ENCODE measurements at regions not wholly inside any gene's neighbourhood (a gene's known extent, or its start where the extent isn't known, plus 50 kb on each side); places are given as distances from the start of the nearest gene placed in this dataset.
"Not testable (repeated sequence)": the region's sequence is repeated elsewhere in the genome, so short reads cannot be mapped to it uniquely, and the experiment has no call there.

DNA sequence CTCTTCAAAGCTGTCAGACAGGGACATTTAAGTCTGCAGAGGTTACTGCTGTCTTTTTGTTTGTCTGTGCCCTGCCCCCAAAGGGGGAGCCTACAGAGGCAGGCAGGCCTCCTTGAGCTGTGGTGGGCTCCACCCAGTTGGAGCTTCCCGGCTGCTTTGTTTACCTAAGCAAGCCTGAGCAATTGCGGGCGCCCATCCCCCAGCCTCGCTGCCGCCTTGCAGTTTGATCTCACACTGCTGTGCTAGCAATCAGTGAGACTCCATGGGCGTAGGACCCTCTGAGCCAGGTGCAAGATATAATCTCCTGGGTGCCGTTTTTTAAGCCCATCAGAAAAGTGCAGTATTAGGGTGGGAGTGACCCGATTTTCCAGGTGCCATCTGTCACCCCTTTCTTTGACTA is 582.6 kb upstream of the TPK1 start:
- H3K4me3 ChIP-seq; in situ Hi-C loops (cut with MboI; ENCODE audit: low pct_unique_long_range_greater_than_20kb in 2 of 9, low sequenced_read_pairs in 9 of 9, unreplicated experiment in 9 of 9); H3K4me1 ChIP-seq (replicated peaks in 1 of 2); H3K27ac ChIP-seq; ATAC-seq (replicated peaks in 6 of 8): not testable (repeated sequence)
- WGBS, 10 experiments, result 0 to 100% (median 17%) methylated on average over 1 of the region's 8 CpGs; no CpG with 5 or more reads in 7 of the 10 experiments

DNA sequence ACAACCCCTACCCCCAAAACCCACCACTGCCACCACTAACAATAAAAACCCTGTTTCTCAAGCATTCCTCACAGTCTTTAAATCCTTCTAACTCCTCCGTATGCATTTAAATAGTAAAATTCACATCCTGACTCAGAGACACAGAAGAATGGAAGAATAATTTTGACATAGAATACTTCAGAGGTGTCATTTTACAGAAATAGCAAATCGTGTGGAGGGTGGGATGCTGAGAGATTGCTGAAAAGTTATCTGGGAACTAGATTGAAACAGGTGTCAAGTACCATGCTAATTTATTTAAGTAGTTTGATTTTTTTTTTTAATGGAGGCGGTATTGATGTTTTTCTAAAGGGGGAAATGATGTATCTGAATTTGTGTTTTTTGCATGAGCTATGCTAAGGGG is 575.2 kb upstream of the TPK1 start:
- H3K4me3 ChIP-seq, result no peak overlapping the region
- H3K27ac ChIP-seq, result no peak overlapping the region
- no peaks in the 10 kb centered on the region for H3K4me1 ChIP-seq (replicated peaks in 1 of 2)
- ATAC-seq (replicated peaks in 6 of 8), result no peak
- in situ Hi-C loops (cut with MboI; ENCODE audit: low pct_unique_long_range_greater_than_20kb in 2 of 9, low sequenced_read_pairs in 9 of 9, unreplicated experiment in 9 of 9), result no loop called here
- 0 to 80% (median 28%) methylated on average over 1 to 3 of the region's 3 CpGs for WGBS, 10 experiments

- Histone ChIP-seq H3K27ac (no peak overlapping the region), H3K4me3 (no peak overlapping the region), H3K4me1 (replicated peaks in 1 of 2) (no peaks in the 10 kb centered on the region)
- ATAC-seq (replicated peaks in 6 of 8), result no peak
- in situ Hi-C loops (cut with MboI; ENCODE audit: low pct_unique_long_range_greater_than_20kb in 2 of 9, low sequenced_read_pairs in 9 of 9, unreplicated experiment in 9 of 9), result no loop called here
- 0 to 88% (median 53%) methylated on average over 1 of the region's 1 CpG; no CpG with 5 or more reads in 4 of the 10 experiments for WGBS, 10 experiments
Observed at GRCh38 chr7:145398758-145399157, 562.9 kb upstream of the TPK1 start.

GRCh38 chr7:145394126-145394525 is 558.3 kb upstream of the TPK1 start:
- ATAC-seq (replicated peaks in 6 of 8), result no peak
- H3K4me3 ChIP-seq, result no peak overlapping the region
- no peak overlapping the region for H3K27ac ChIP-seq
- WGBS, 10 experiments, result 0 to 39% (median 23%) methylated on average over 1 to 2 of the region's 2 CpGs
- H3K4me1 ChIP-seq (replicated peaks in 1 of 2), result no peaks in the 10 kb centered on the region
- in situ Hi-C loops (cut with MboI; ENCODE audit: low pct_unique_long_range_greater_than_20kb in 2 of 9, low sequenced_read_pairs in 9 of 9, unreplicated experiment in 9 of 9), result no loop called here

DNA sequence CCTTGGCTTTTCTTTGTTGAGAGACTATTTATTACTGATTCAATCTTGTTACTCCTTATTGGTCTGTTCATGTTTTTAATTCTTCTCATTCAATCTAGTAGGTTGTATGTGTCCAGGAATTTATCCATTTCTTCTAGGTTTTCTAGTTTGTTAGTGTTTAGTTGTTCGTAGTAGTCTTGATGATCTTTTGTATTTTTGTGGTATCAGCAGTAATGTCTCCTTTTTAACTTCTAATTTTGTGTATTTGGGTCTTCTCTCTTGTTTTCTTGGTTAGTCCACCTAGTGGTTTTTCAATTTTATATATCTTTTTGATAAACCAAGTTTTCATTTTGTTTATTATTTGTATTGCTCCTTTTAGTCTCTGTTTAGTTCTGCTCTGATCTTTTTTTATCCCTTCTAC is 546.9 kb upstream of the TPK1 start:
- 0 to 83% (median 45%) methylated on average over 1 of the region's 1 CpG for WGBS, 10 experiments
- Histone ChIP-seq H3K4me3 (no peak overlapping the region), H3K4me1 (replicated peaks in 1 of 2) (no peaks in the 10 kb centered on the region), H3K27ac (no peak overlapping the region)
- no peak for ATAC-seq (replicated peaks in 6 of 8)
- in situ Hi-C loops (cut with MboI; ENCODE audit: low pct_unique_long_range_greater_than_20kb in 2 of 9, low sequenced_read_pairs in 9 of 9, unreplicated experiment in 9 of 9), result no loop called here

- in situ Hi-C loops (cut with MboI; ENCODE audit: low pct_unique_long_range_greater_than_20kb in 2 of 9, low sequenced_read_pairs in 9 of 9, unreplicated experiment in 9 of 9), result no loop called here
- H3K4me1 ChIP-seq (replicated peaks in 1 of 2), result no peaks in the 10 kb centered on the region
Observed at GRCh38 chr7:145378197-145378596, 542.3 kb upstream of the TPK1 start.

DNA sequence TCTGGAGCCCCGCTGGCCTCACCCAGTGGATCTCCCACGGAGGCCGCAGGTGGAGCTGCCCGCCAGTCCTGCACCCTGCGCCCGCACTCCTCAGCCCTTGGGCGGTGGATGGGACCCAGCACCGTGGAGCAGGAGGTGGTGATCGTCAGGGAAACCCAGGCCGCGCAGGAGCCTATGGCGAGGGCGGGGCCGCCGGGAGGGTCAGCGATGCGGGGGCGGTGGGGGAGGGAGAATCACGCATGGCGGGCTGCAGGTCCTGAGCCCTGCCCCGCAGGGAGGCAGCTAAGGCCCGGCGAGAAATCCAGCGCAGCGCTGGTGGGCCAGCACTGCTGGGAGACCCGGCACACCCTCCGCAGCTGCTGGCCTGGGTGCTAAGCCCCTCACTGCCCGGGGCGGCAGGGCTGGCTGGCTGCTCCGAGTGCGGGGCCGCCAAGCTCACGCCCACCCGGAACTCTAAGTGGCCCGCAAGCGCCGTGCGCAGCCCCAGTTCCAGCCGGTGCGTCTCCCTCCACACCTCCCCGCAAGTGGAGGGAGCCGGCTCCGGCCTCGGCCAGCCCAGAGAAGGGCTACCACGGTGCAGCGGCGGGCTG is 524.8 kb upstream of the TPK1 start:
- in situ Hi-C loops (cut with MboI; ENCODE audit: low pct_unique_long_range_greater_than_20kb in 2 of 9, low sequenced_read_pairs in 9 of 9, unreplicated experiment in 9 of 9), result no loop called here
- no peak for ATAC-seq (replicated peaks in 6 of 8)
- WGBS, 10 experiments, result 87 to 94% (median 90%) methylated on average over 3 to 15 of the region's 47 CpGs; no CpG with 5 or more reads in 7 of the 10 experiments
- H3K4me1 ChIP-seq (replicated peaks in 1 of 2), result no peaks in the 10 kb centered on the region
- no peak overlapping the region for H3K27ac ChIP-seq
- no peak overlapping the region for H3K4me3 ChIP-seq

More at GRCh38 chr7:145378197-145378596, 542.3 kb upstream of the TPK1 start:
- Histone ChIP-seq H3K4me3 (no peak overlapping the region), H3K27ac (no peak overlapping the region)
- 0 to 80% (median 33%) methylated on average over 1 to 2 of the region's 2 CpGs; no CpG with 5 or more reads in 2 of the 10 experiments for WGBS, 10 experiments
- ATAC-seq (replicated peaks in 6 of 8), result no peak

- WGBS, 10 experiments, result 0 to 86% (median 17%) methylated on average over 1 to 3 of the region's 3 CpGs; no CpG with 5 or more reads in 1 of the 10 experiments
- in situ Hi-C loops (cut with MboI; ENCODE audit: low pct_unique_long_range_greater_than_20kb in 2 of 9, low sequenced_read_pairs in 9 of 9, unreplicated experiment in 9 of 9), result no loop called here
Observed at GRCh38 chr7:145350334-145350733, 514.5 kb upstream of the TPK1 start.

GRCh38 chr7:145349452-145349851 is 513.6 kb upstream of the TPK1 start:
- H3K4me1 ChIP-seq (replicated peaks in 1 of 2); ATAC-seq (replicated peaks in 6 of 8); in situ Hi-C loops (cut with MboI; ENCODE audit: low pct_unique_long_range_greater_than_20kb in 2 of 9, low sequenced_read_pairs in 9 of 9, unreplicated experiment in 9 of 9); H3K4me3 ChIP-seq; H3K27ac ChIP-seq: not testable (repeated sequence)

More at GRCh38 chr7:145350334-145350733, 514.5 kb upstream of the TPK1 start:
- Histone ChIP-seq H3K27ac (no peak overlapping the region), H3K4me3 (no peak overlapping the region), H3K4me1 (replicated peaks in 1 of 2) (no peaks in the 10 kb centered on the region)
- ATAC-seq (replicated peaks in 6 of 8), result no peak

- no peak overlapping the region for H3K4me3 ChIP-seq
- 32 to 92% (median 58%) methylated on average over 2 to 7 of the region's 8 CpGs; no CpG with 5 or more reads in 1 of the 10 experiments for WGBS, 10 experiments
- in situ Hi-C loops (cut with MboI; ENCODE audit: low pct_unique_long_range_greater_than_20kb in 2 of 9, low sequenced_read_pairs in 9 of 9, unreplicated experiment in 9 of 9), result no loop called here
Observed at GRCh38 chr7:145347271-145347670, 511.4 kb upstream of the TPK1 start.

DNA sequence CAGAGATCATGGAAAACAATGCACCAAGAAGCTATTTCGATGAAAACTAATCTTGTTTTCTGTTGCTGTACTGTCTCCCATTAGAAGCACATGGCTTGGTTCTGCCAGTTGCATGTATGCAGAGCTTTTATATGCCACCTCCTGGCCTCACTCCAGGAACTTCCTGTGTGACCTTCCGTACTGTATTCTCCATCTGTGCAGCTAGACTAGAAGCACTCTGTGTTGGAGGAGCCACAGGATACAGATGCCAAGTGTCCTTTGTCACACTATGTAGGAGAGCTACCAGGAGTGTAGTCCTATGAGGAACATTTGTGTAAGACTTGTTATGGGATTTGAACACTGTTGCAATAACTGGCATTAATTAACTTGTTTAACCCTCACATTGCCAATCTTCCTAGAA is 503.5 kb upstream of the TPK1 start:
- in situ Hi-C loops (cut with MboI; ENCODE audit: low pct_unique_long_range_greater_than_20kb in 2 of 9, low sequenced_read_pairs in 9 of 9, unreplicated experiment in 9 of 9), result no loop called here
- H3K27ac ChIP-seq, result no peak overlapping the region
- H3K4me3 ChIP-seq, result no peak overlapping the region
- no peaks in the 10 kb centered on the region for H3K4me1 ChIP-seq (replicated peaks in 1 of 2)
- WGBS, 10 experiments, result 10 to 81% (median 48%) methylated on average over 1 to 2 of the region's 2 CpGs; no CpG with 5 or more reads in 4 of the 10 experiments
- ATAC-seq (replicated peaks in 6 of 8), result no peak

More at GRCh38 chr7:145347271-145347670, 511.4 kb upstream of the TPK1 start:
- no peak for ATAC-seq (replicated peaks in 6 of 8)
- H3K27ac ChIP-seq, result no peak overlapping the region
- no peaks in the 10 kb centered on the region for H3K4me1 ChIP-seq (replicated peaks in 1 of 2)

DNA sequence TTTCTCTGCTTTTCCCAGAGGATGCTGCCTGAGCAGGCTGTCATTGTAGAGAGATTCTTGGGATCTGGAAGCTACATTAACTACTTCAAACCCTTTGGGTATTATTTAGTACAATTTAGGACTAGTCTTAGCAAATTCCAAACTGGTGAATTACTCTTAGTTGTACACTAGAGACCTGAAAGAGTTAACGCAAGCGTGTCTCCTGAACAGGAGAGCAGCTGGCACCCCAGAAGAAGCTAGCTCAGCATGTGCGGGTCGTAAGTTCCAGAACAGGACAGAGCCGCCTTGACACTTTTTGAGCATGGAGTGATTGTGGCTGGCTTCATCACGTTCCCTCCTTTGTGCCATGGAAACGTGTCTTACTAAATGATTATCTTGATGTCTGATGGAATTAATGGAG is 495.7 kb upstream of the TPK1 start:
- no peak overlapping the region for H3K4me3 ChIP-seq
- in situ Hi-C loops (cut with MboI; ENCODE audit: low pct_unique_long_range_greater_than_20kb in 2 of 9, low sequenced_read_pairs in 9 of 9, unreplicated experiment in 9 of 9), result no loop called here
- H3K27ac ChIP-seq, result no peak overlapping the region
- no peaks in the 10 kb centered on the region for H3K4me1 ChIP-seq (replicated peaks in 1 of 2)
- WGBS, 10 experiments, result 4 to 92% (median 58%) methylated on average over 1 to 5 of the region's 7 CpGs; no CpG with 5 or more reads in 3 of the 10 experiments
- no peak for ATAC-seq (replicated peaks in 6 of 8)

DNA sequence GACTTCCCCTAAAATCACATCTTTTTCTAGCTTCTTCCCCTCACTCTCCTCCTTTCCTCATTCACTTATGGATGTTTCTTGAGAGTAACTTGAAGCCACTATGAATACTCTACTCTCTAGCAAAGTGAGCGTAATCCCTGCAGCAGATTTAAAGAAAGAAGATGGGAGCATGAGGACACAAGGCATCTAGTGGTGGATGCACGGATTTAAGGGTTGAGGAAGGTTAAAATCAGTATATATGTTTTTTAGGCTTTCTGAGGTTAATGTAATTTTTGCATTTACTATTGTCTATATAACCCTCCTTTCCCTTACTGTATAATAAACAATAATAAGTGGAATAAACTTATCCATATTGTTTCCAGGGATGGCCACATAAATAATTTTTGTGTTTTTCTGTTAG is 495.2 kb upstream of the TPK1 start:
- 0 to 65% (median 20%) methylated on average over 1 to 2 of the region's 2 CpGs; no CpG with 5 or more reads in 2 of the 10 experiments for WGBS, 10 experiments
- H3K4me1 ChIP-seq (replicated peaks in 1 of 2), result no peaks in the 10 kb centered on the region
- in situ Hi-C loops (cut with MboI; ENCODE audit: low pct_unique_long_range_greater_than_20kb in 2 of 9, low sequenced_read_pairs in 9 of 9, unreplicated experiment in 9 of 9), result no loop called here
- H3K27ac ChIP-seq, result no peak overlapping the region
- ATAC-seq (replicated peaks in 6 of 8), result no peak
- no peak overlapping the region for H3K4me3 ChIP-seq

- no peak overlapping the region for H3K27ac ChIP-seq
- WGBS, 10 experiments, result 0 to 80% (median 43%) methylated on average over 1 of the region's 1 CpG; no CpG with 5 or more reads in 3 of the 10 experiments
- no peaks in the 10 kb centered on the region for H3K4me1 ChIP-seq (replicated peaks in 1 of 2)
- no peak overlapping the region for H3K4me3 ChIP-seq
- ATAC-seq (replicated peaks in 6 of 8), result peak in 4 of 8 experiments; percentile 48 to 81 (median 74)
- in situ Hi-C loops (cut with MboI; ENCODE audit: low pct_unique_long_range_greater_than_20kb in 2 of 9, low sequenced_read_pairs in 9 of 9, unreplicated experiment in 9 of 9), result no loop called here
Observed at GRCh38 chr7:145327646-145328045, 491.8 kb upstream of the TPK1 start.
